Smooth muscle cell (in vitro differentiated cells): ENCODE measurements at regions not wholly inside any gene's neighbourhood (a gene's known extent, or its start where the extent isn't known, plus 50 kb on each side); places are given as distances from the start of the nearest gene placed in this dataset.

Experiments
- DNase-seq: peaks from one replicate; lab custom pipeline; 2025; ENCODE audit not compliant: unreplicated experiment; lab: John Stamatoyannopoulos, UW
- H2AFZ ChIP-seq: fragments of 200-600 bp; sonication (generic); 2 replicates; pipeline ENCODE4 v1.6.0; 2016; ENCODE audit warnings: antibody characterized with exemption, low read depth, mild to moderate bottlenecking
- H3F3A ChIP-seq: fragments of 200-600 bp; sonication (generic); 2 replicates; pipeline ENCODE4 v1.6.0; 2017; ENCODE audit warnings: antibody characterized with exemption, low read depth
- H3K27ac ChIP-seq: fragments of 200-600 bp; sonication (generic); 2 replicates; pipeline ENCODE4 v1.5.1; 2016; ENCODE audit warnings: low read depth, mild to moderate bottlenecking
- H3K27me3 ChIP-seq: fragments of 200-600 bp; sonication (generic); 2 replicates; pipeline ENCODE4 v1.6.1; 2016; ENCODE audit warnings: low read depth, mild to moderate bottlenecking
- H3K36me3 ChIP-seq: fragments of 200-600 bp; sonication (generic); 2 replicates; pipeline ENCODE4 v1.5.1; 2016; ENCODE audit warnings: low read depth
- H3K4me1 ChIP-seq: fragments of 200-600 bp; sonication (generic); 2 replicates; pipeline ENCODE4 v1.5.1; 2016; ENCODE audit warnings: low read depth
- H3K4me2 ChIP-seq: fragments of 200-600 bp; sonication (generic); 2 replicates; pipeline ENCODE4 v1.6.0; 2016; ENCODE audit warnings: mild to moderate bottlenecking
- H3K4me3 ChIP-seq: fragments of 200-600 bp; sonication (generic); 2 replicates; pipeline ENCODE4 v1.5.1; 2016; ENCODE audit warnings: mild to moderate bottlenecking
- H3K79me2 ChIP-seq: fragments of 200-600 bp; sonication (generic); 2 replicates; pipeline ENCODE4 v1.6.0; 2016; ENCODE audit warnings: low read depth, mild to moderate bottlenecking
- H3K9ac ChIP-seq: fragments of 200-600 bp; sonication (generic); 2 replicates; pipeline ENCODE4 v1.6.0; 2016; ENCODE audit warnings: low read depth
- H3K9me3 ChIP-seq: fragments of 200-600 bp; sonication (generic); replicated peaks from 2 replicates; pipeline ENCODE4 v1.5.1; 2016; ENCODE audit warnings: low read depth
- H4K20me1 ChIP-seq: fragments of 200-600 bp; sonication (generic); 2 replicates; pipeline ENCODE4 v1.6.0; 2016; ENCODE audit warnings: low read depth
- WGBS: methylation state at CpG from one replicate; pipeline ENCODE4 v1.1.7; 2016; ENCODE audit warnings: low lambda C conversion rate; 5-methylcytosine and 5-hydroxymethylcytosine counted together
- TF ChIP-seq, protein P1 (sequence below): fragments of 200-600 bp; sonication (generic); IDR thresholded peaks from 2 replicates; pipeline ENCODE4 v1.5.1; 2017; ENCODE audit warnings: borderline replicate concordance, mild to moderate bottlenecking, antibody characterized with exemption; ENCODE audit not compliant: insufficient read depth, poor library complexity, severe bottlenecking

DNA sequence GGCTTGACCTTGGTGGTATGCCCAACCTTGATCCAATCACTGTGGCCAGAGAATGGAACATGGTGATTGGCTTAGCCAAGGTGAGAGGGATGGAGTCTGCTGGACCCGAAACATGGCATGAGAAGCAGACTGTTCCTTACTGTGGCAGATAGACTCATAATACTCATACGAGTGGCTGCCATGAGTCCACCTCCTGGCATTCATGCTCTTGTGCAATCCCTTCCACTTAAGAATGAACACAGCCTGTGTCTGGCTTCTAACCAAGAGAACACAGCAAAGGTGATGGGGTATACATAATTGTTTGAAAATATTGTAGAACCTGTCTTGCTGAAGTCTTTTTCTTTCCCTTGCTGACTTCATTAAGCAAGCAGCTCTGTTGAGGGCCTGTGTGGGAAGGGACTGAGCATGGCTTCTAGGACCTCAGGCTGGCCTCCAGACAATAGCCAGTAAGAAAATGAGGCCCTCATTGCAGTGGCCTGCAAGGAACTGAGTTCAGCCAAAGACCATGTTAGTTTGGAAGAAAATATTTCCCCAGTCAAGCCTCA lies 85.9 kb downstream of the ZNF281 start:
- Histone ChIP-seq H3K9me3 (no peaks in the 10 kb centered on the region), H3K4me3 (no peak overlapping the region)
- WGBS: 86% methylated on average over 2 of the region's 2 CpGs

DNA sequence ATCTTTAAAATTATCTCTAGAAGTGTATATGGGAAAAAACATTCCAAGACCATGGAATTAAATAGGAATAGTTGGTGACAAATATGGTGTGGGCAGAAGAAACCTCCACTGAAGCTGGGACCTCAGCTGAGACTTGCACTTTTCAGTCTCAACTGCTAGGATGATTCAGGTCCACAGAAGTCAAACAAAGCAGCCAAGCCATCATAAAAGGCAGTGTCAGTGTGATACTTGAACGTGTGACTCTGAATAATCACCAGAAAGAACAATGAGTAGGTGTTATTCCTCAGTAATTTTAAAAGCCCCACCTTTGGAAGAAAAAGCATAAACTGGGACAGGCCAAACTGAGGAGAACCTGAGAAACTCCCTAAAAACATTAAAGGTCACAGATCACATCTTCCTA lies 90.7 kb downstream of the ZNF281 start:
- Histone ChIP-seq H3K4me3 (no peak overlapping the region), H3K27me3 (no peaks in the 10 kb centered on the region), H3K4me1 (peaks cover 14% of the 10 kb centered on the region), H3K27ac (peak overlapping the region; percentile 51), H3F3A (no peaks in the 10 kb centered on the region), H3K4me2 (peak overlapping the region; percentile 6), H3K9ac (peak overlapping the region; percentile 34), H4K20me1 (no peaks in the 10 kb centered on the region), H2AFZ (peak overlapping the region; percentile 28), H3K9me3 (no peaks in the 10 kb centered on the region), H3K36me3 (no peaks in the 10 kb centered on the region), H3K79me2 (no peaks in the 10 kb centered on the region)
- no peak for DNase-seq
- WGBS: 26% methylated on average over 1 of the region's 1 CpG
- TF ChIP-seq, protein P1, sequence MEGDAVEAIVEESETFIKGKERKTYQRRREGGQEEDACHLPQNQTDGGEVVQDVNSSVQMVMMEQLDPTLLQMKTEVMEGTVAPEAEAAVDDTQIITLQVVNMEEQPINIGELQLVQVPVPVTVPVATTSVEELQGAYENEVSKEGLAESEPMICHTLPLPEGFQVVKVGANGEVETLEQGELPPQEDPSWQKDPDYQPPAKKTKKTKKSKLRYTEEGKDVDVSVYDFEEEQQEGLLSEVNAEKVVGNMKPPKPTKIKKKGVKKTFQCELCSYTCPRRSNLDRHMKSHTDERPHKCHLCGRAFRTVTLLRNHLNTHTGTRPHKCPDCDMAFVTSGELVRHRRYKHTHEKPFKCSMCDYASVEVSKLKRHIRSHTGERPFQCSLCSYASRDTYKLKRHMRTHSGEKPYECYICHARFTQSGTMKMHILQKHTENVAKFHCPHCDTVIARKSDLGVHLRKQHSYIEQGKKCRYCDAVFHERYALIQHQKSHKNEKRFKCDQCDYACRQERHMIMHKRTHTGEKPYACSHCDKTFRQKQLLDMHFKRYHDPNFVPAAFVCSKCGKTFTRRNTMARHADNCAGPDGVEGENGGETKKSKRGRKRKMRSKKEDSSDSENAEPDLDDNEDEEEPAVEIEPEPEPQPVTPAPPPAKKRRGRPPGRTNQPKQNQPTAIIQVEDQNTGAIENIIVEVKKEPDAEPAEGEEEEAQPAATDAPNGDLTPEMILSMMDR: no peak

More for the DNA sequence above, 85.9 kb downstream of the ZNF281 start:
- TF ChIP-seq, protein P1: no peak
- no peaks in the 10 kb centered on the region for H3K36me3 ChIP-seq
- no peak overlapping the region for H2AFZ ChIP-seq
- H3K27me3 ChIP-seq: no peaks in the 10 kb centered on the region
- H3K4me1 ChIP-seq: peaks cover 3% of the 10 kb centered on the region
- no peak for DNase-seq
- no peak overlapping the region for H3K9ac ChIP-seq
- H3F3A ChIP-seq: no peaks in the 10 kb centered on the region
- H3K27ac ChIP-seq: no peak overlapping the region
- H3K79me2 ChIP-seq: no peaks in the 10 kb centered on the region
- no peaks in the 10 kb centered on the region for H4K20me1 ChIP-seq
- H3K4me2 ChIP-seq: no peak overlapping the region

DNA sequence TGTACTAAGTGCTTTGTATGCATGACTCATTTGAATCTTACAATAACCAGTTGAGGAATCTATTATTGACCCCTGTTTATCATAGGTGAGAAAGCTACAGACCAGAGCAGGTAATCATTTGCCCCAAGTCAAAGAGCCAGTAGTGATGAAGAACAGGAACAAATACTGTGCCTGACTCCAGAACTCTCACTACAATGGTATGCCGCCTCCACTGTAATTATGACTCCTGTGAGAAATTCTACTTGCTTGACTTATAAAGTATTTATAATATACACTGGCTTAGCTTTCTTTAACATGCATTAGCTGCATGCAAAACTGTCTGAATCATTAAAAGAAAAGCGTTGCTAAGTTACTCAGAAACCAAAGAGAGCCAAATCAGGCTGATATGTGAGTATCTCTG lies 92.6 kb downstream of the ZNF281 start:
- no peak overlapping the region for H2AFZ ChIP-seq
- no peak for DNase-seq
- H3K4me1 ChIP-seq: peaks cover 16% of the 10 kb centered on the region
- no peaks in the 10 kb centered on the region for H3F3A ChIP-seq
- H3K79me2 ChIP-seq: no peaks in the 10 kb centered on the region
- TF ChIP-seq, protein P1: no peak
- no peaks in the 10 kb centered on the region for H3K27me3 ChIP-seq
- peak overlapping the region; percentile 93 for H3K27ac ChIP-seq
- no peaks in the 10 kb centered on the region for H4K20me1 ChIP-seq
- 32% methylated on average over 2 of the region's 2 CpGs for WGBS
- H3K4me2 ChIP-seq: peak overlapping the region; percentile 66
- H3K4me3 ChIP-seq: no peak overlapping the region
- no peaks in the 10 kb centered on the region for H3K9me3 ChIP-seq
- H3K36me3 ChIP-seq: no peaks in the 10 kb centered on the region
- peak overlapping the region; percentile 70 for H3K9ac ChIP-seq

DNA sequence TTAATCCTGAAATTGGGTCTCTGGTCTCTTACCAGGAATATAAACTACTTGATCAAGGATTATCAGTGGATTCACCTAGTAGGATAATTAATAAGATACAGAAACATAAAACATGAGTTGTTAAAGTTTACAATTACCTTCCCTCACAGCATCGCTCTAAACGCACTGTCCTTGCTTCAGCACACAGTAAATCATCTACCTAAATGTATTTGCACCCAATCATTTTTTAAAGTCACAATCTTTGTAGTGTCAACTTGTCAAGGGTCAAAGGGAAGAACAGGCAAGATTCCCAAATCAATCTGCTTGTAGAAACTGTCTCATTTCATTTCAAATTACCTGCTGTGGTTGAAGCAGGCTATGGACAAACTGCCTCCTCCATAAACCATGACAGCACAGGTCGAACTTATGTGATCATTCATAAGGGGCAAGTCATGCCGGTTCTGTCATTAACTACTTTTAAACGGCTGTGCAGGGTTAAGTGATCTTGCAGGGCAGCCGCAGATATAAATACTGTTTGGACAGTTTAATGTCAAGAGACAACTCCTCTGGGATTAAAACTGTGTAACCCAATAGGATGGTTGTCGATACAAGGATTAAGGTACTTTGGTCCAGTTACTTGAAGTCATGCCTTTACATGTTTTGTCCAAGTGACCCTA lies 93.6 kb downstream of the ZNF281 start:
- no peaks in the 10 kb centered on the region for H3K36me3 ChIP-seq
- no peaks in the 10 kb centered on the region for H4K20me1 ChIP-seq
- H3K27ac ChIP-seq: peak overlapping the region; percentile 93
- peaks cover 16% of the 10 kb centered on the region for H3K4me1 ChIP-seq
- 52% methylated on average over 7 of the region's 7 CpGs for WGBS
- no peak overlapping the region for H2AFZ ChIP-seq
- H3K4me3 ChIP-seq: no peak overlapping the region
- TF ChIP-seq, protein P1: no peak
- no peaks in the 10 kb centered on the region for H3K9me3 ChIP-seq
- H3K9ac ChIP-seq: no peak overlapping the region
- no peak for DNase-seq
- H3K4me2 ChIP-seq: no peak overlapping the region
- H3K27me3 ChIP-seq: no peaks in the 10 kb centered on the region
- H3K79me2 ChIP-seq: no peaks in the 10 kb centered on the region
- no peaks in the 10 kb centered on the region for H3F3A ChIP-seq
